HEK293T (cell line): ENCODE measurements at regions not wholly inside any gene's neighbourhood (a gene's known extent, or its start where the extent isn't known, plus 50 kb on each side); places are given as distances from the start of the nearest gene placed in this dataset.

Source experiments
- ARNT ChIP-seq: fragments of 450-650 bp; IDR thresholded peaks from 2 replicates; pipeline ENCODE4 v1.6.1; 2017; ENCODE audit warnings: mild to moderate bottlenecking
- CTBP1 ChIP-seq: fragments of 450-650 bp; IDR thresholded peaks from 2 replicates; pipeline ENCODE4 v1.6.1; 2016; ENCODE audit warnings: borderline replicate concordance
- ELF4 ChIP-seq: fragments of 450-650 bp; IDR thresholded peaks from 2 replicates; pipeline ENCODE4 v1.6.1; 2017; ENCODE audit warnings: antibody characterized with exemption
- FOXA1 ChIP-seq: fragments of 450-650 bp; IDR thresholded peaks from 2 replicates; pipeline ENCODE4 v1.6.1; 2016; ENCODE audit warnings: mild to moderate bottlenecking
- FOXK2 ChIP-seq: fragments of 450-650 bp; IDR thresholded peaks from 2 replicates; pipeline ENCODE4 v1.6.1; 2016; ENCODE audit warnings: mild to moderate bottlenecking
- FOXM1 ChIP-seq: fragments of 450-650 bp; IDR thresholded peaks from 2 replicates; pipeline ENCODE4 v1.6.1; 2017; ENCODE audit warnings: mild to moderate bottlenecking, borderline replicate concordance
- HDGF ChIP-seq: fragments of 450-650 bp; IDR thresholded peaks from 2 replicates; pipeline ENCODE4 v1.6.1; 2017; ENCODE audit warnings: antibody characterized with exemption, borderline replicate concordance
- NFRKB ChIP-seq: fragments of 450-650 bp; IDR thresholded peaks from 2 replicates; pipeline ENCODE4 v1.6.1; 2016; ENCODE audit warnings: mild to moderate bottlenecking, moderate library complexity
- PKNOX1 ChIP-seq: fragments of 450-650 bp; IDR thresholded peaks from 2 replicates; pipeline ENCODE4 v1.6.1; 2016
- SP1 ChIP-seq: fragments of 450-650 bp; IDR thresholded peaks from 2 replicates; pipeline ENCODE4 v1.6.1; 2017
- SUZ12 ChIP-seq: fragments of 450-650 bp; IDR thresholded peaks from 2 replicates; pipeline ENCODE4 v1.6.1; 2016; ENCODE audit warnings: mild to moderate bottlenecking

DNA sequence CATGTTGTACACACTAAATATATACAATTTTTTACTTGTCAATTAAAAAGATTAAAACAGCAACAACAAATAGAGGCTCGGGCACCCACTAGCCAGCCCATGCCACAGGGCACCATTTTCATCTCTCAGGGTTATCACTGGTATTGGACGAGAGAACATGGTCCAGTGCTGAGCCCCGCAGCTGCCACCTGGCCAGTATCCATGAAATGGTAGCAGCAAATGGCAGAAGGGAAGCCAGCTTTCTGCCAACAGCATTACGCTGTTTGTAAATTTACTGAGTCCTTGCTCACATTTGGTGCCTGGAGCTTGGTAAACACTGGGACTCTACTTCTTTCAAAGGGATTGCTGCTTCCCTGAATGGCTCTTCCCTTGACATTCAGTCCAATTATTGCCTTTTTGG, 87.9 kb upstream of the WASF3 start:
- TF ChIP-seq ARNT (no peak), ELF4 (no peak), FOXM1 (no peak), SUZ12 (no peak), HDGF (no peak), FOXA1 (no peak), SP1 (no peak), NFRKB (no peak), CTBP1 (no peak), PKNOX1 (no peak), FOXK2 (no peak)
